Urothelium cell line (cell line): ENCODE measurements at regions not wholly inside any gene's neighbourhood (a gene's known extent, or its start where the extent isn't known, plus 50 kb on each side); places are given as distances from the start of the nearest gene placed in this dataset.
"Not testable (repeated sequence)": the region's sequence is repeated elsewhere in the genome, so short reads cannot be mapped to it uniquely, and the experiment has no call there.

Experiments used
- DNase-seq: peaks from one replicate; pipeline ENCODE4 v3.0.0; 2011; ENCODE audit warnings: low spot score, mixed read lengths
- FAIRE-seq: peaks from 2 replicates; lab custom pipeline; 2011; peaks lifted over from hg19 to GRCh38; lab: Jason Lieb, UNC

DNA sequence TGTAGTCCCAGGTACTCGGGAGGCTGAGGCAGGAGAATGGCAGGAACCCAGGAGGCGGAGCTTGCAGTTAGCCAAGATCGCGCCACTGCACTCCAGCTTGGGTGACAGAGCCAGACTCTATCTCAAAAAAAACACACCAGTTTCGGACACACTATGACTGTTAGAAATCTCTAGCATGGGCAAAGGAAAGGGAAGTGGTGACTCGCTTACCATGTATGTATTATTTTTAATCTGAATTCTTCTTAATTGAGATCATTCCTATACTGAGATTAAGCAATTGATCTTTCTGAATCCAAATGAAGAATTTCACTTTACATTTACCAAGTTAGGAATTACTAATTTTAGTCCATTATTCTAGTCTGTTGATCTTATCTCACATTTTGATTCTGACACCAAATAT lies 459.2 kb upstream of the ALCAM start:
- FAIRE-seq (no peak), DNase-seq (peak; percentile 21)

DNA sequence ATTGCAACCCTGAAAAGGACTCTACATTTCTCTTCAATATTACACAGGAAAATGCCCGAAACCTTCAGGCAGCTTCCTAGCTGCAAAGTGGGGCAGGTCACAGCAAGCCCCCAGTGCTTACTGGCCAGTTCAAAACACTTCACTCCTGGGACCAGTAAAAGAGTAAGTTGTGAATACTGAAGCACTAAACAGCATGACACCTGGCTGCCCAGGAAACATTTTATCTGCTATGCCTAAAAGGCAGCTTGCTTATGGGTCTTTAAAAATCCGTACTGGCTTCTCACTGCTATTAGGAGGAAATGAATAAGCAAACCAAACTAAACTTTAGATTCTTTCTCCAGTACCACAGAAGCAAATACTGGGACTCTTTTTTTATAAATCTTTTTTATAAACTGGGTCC lies 457.9 kb upstream of the ALCAM start:
- FAIRE-seq (no peak), DNase-seq (no peak)

GRCh38 chr3:104909198-104909597 lies 457.5 kb upstream of the ALCAM start:
- FAIRE-seq = peak; percentile 27
- no peak for DNase-seq

DNA sequence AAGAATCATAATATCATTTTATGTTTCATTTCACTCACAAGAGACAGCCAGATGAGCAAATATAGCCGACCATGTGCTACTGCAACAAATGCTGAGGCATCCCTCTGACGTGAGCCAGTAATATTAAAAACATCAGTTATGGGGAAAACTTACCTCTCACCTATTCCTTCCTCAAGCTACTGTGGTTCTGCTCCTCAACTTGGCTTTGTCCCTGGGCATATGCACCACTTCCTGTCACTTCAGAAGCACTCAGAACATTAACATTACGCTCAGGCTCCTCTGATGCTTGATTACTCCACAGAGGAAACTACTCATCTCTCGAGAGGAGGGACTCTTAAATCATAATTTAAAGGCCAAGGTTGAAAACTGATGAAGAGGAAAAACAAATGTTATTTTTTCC lies 457.0 kb upstream of the ALCAM start:
- FAIRE-seq = peak; percentile 55
- DNase-seq = no peak

DNA sequence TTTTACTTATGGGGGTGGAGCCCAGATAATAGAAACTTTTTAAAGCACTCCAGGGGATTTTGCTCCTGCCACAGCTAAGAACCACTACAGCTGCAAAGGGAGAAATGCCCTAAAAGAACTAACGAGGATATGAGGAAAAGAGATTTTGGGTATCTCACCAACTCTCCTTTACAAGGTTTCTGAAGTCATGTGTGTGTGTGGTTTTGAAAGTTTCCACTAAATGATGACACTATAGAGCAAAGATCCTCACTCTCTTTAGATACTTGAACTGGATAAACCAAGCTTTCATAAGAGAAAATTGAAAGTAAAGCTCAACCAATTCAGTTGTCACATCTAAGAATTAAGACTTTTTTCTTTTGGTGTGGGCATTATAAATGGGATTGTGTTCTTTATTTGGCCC lies 455.3 kb upstream of the ALCAM start:
- DNase-seq (no peak), FAIRE-seq (no peak)

DNA sequence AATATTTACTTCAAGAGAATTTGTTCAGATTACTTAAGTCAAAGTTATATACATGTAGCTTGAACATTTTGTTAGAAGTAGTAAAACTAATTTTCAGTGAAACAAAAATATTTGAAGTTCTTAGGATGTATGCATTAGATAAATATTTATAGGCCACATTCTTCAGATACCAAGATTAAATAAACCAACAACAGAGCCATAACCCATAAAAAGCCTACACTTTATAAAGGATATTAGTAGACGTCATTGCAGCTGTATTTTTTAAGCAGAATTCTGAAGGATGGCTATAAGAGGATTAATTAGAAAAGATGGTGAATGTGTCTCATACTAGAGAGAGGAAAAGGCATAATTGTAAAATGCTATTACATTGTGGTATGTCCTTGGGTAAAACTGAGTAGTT lies 449.7 kb upstream of the ALCAM start:
- FAIRE-seq (no peak), DNase-seq (no peak)

DNA sequence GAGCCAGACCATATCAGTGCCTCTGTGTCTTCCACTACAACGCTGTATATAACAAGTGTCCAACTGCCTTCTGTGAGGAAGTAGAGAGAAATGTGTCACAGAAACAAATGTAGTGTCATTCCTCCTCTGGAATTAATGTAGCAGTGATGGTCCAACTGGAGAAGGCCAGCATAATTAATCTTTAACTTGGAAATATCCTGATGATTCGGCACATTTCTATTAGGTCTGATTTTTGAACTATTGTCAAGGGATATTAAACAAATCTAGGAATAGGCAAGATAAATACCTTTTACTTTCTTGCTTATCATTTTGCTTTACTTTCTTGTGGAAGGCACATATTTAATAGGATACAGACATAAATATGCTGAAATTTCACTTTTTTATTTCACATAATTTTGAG lies 446.2 kb upstream of the ALCAM start:
- no peak for FAIRE-seq
- DNase-seq = no peak

DNA sequence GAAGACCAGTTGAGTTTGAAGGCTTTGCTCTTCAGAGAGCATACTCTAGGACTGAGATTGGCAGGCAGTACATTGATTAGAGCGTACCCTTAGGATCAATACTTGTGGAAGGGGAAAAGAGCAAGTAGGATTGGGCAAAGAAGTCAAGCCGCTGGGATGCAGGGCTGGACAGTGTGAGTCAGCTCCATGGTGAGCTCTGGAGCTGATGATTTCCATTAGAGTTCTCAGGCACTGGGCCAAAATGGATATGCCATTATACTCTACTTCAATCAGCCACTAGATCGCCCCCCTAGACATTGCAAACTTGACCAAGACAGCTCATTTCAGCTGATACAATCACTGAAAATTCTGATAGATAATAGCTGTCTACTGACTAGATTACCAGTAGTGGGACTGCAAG lies 432.7 kb upstream of the ALCAM start:
- no peak for DNase-seq
- no peak for FAIRE-seq

DNA sequence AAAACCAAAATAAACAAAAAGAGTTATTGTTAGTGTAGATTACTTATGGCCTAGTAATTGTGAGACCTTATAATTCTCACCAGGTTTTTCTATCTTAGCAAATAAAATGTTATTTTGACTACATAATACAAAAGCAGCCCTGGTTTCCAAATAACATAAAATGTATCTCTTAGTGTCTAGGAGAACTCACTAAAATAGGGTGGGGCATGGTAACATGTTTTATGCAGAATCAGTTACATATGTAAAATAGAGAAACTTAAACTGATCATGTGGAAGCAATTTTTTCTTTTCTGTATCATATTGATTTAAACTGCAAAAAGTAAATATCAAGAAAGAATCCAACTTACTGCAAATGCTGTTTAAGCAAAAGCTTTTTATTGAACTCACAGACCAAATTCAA lies 431.1 kb upstream of the ALCAM start:
- no peak for FAIRE-seq

GRCh38 chr3:104939196-104939595 lies 427.5 kb upstream of the ALCAM start:
- DNase-seq = no peak
- no peak for FAIRE-seq

More for the DNA sequence above, 431.1 kb upstream of the ALCAM start:
- DNase-seq = no peak

DNA sequence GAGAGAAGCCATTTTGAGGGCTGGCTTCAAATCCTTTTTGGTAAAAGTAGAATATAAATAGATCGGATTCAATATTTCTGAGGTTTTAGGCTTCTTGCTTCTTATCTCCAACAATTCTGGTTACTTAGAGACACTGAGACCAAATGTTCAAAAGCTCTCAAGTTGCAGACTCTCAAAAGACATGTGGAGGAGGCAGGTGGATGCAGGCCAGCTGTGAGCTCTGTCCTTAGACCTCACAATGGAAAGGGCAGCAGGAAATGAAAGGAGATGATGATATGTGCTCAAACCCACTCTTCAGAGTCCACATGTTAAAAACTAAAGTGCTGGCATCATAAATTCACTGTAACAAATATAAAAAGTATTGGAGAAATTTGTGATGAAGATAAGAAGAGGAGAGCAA lies 424.9 kb upstream of the ALCAM start:
- FAIRE-seq (no peak), DNase-seq (no peak)

DNA sequence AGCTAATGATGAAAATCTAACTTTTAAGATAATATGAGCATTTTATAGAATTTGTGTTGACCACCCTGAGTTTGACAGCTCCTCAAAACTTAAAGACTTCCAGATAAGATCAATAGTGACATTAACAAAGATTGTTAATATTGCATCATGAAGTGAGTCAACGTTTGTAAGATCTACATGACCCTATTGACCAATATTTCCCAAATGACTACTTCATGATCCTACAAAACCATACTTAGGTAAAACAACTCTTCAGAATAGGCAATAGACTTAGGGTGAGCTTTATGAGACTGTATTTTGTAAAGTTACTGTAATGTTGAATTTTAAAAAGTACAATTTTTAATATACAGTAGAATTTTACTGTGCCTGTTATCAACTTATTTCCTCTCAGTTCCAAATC lies 422.7 kb upstream of the ALCAM start:
- FAIRE-seq = no peak
- no peak for DNase-seq

GRCh38 chr3:104947943-104948342 lies 418.8 kb upstream of the ALCAM start:
- no peak for DNase-seq
- no peak for FAIRE-seq

DNA sequence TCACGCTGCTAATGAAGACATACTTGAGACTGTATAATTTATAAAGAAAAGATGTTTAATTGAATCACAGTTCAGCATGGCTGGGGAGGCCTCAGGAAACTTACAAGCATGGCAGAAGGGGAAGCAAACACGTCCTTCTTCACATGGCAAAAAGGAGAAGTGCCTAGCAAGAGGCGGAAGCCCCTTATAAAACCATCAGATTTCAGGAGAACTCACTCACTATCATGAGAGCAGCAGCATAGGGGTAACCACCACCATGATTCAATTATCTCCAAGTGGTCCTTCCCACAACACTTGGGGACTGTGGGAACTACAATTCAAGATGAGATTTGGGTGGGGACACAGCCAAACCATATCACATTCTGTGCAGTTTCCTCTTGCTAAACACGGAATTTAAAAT lies 416.9 kb upstream of the ALCAM start:
- DNase-seq, FAIRE-seq: not testable (repeated sequence)

GRCh38 chr3:104951426-104951825 lies 415.3 kb upstream of the ALCAM start:
- DNase-seq = no peak
- no peak for FAIRE-seq

DNA sequence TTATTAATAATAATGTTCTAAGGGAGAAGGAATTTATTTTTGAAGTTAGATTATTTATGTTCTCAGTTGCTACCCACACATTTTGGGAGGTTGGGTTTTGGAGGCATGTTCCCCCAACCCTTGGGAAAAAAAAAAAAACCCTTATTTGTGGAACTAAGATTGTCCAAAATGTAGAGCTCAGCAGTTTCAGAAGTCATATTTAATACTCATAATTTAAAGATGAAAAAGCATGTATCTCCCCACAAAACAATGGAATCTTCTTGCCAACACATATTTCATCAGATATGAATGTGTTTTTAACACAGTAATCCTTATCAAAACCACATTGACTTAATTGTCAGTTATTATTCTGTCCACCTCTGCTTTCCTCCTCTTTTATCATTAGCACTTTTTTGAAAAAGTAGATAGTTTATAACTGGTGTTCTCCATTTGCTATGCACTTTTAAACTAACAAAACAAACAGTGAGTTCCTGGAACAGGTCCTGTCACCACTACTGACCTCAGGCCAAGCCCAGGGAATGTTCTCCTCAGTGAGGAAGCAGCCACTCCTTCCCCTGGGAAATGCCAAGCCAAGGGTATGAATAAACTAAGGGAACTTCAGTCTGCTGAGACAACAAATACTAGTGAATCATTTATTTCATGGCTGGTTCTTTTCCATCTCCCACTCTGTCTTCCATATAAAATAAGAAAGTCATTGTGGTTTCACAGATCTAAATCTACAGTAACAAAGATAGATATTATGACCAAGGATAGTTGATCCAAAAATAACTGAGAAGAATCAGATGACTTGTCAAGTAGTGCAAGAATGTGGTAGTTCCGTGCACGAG lies 414.4 kb upstream of the ALCAM start:
- peak; percentile 58 for FAIRE-seq
- DNase-seq = peak; percentile 62

GRCh38 chr3:104956620-104957345 lies 409.9 kb upstream of the ALCAM start:
- FAIRE-seq (no peak), DNase-seq (no peak)

GRCh38 chr3:104960579-104960978 lies 406.1 kb upstream of the ALCAM start:
- no peak for FAIRE-seq
- no peak for DNase-seq

DNA sequence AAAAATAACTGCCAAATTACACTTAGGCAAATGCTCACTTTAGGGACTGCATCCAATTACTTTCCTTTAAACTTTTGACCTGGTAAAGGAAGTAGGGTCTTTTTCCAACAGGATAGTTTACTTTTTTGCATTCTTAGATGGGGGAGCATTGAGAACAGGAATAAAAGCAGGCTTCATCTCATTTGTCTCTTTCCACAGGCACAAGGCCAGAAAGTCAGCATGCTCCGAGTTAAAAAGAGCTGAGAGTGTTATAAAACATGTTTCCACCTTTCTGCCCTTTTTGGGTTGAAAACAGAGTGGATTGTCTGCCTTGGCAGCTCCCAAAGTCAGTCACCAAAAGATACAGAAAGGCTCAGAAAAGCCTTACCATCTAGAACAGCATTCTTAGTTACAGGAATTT lies 404.9 kb upstream of the ALCAM start:
- FAIRE-seq = no peak
- DNase-seq = no peak

DNA sequence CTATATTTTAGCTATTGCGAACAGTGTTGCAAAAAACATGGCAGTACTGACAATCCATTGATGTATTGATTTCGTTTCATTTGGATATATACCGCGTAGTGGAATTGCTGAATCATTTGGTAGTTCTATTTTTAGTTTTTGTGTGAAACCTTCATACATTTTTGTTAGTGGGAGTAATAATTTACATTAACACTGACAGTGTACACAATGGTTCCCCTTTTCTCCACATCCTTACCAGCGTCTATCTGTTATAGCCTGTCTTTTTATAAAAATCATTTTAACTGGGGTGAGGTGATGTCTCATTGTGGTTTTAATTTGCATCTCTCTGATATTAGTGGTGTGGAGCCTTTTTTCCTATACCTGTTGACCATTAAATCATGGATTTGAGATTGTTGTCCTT lies 392.4 kb upstream of the ALCAM start:
- FAIRE-seq (no peak), DNase-seq (no peak)

DNA sequence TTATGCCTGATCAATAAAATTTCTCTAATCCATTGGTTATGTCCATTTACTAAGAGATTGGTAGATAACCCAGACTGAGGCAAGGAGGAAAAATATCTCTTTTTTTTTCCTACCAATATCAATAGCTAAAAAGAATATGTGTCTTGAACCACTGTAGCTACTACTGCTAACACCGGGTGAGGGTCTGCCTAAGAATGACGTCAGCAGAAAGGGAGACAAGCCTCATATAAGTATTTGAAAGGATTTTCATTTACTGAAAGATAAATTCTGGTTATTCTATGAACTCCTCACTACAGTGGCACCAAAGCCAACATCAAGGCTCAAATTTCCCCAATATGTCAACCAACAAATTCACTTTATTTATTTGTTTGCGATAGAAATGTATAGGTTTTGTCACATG lies 389.0 kb upstream of the ALCAM start:
- no peak for FAIRE-seq
- DNase-seq = no peak

DNA sequence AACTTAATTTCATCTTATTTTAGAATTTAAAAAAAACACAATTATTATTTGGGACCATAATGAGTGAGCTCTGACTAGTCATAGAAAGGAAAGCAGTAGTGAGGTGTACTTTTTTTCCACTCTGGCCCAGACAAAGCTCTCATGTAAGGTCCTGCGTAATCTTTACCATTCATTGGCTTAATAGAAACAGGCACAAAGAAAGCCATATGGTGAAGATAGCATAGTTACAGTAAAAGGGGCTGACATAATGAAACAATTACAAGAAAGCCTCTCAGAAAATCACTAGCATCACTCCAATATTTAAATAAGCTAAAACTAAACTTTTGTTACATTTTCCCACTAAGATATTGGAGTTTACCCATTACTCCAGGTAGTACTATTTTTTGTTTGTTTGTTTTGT lies 384.6 kb upstream of the ALCAM start:
- FAIRE-seq (no peak), DNase-seq (no peak)
